ENCODE measurements at regions not wholly inside any gene's neighbourhood (a gene's known extent, or its start where the extent isn't known, plus 50 kb on each side); places are given as distances from the start of the nearest gene placed in this dataset.

DNA sequence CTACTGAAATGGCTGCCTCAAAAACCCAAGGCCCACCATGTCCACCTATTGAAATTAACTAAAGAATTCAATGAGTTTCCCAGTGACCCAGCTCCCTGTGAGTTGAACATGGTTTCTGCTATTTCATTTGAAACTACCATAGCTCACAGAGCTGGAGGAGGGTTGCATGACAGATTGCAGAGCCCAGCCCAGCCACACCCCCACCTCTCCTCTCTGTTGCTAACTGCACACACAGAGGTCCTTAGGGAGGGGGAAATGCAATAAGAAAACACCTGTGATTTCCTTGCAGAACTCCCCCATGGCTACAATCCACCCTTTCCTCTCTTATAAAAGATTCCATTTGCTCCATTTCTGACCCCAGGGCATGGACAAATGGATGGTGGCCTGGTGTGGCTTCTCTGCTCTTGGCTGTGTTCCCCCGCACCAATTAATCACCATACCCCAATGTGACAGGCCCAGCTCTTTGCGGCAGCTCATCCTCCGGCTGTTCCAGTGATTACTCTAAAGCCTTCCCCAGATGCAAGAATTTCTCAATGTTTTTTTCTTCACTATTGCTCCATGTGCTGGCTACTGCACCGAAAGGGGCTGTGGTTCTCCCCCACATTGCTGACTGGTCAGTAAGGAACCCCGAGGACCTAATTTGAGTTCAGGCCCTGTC, 208.4 kb upstream of the KBTBD8 start:
- no peaks in the 10 kb centered on the region for H3K36me3 ChIP-seq
- no peak overlapping the region for H3K4me2 ChIP-seq
- H3K4me3 ChIP-seq, result no peak overlapping the region
- H3K27ac Mint-ChIP-seq, result no peak overlapping the region
- TF ChIP-seq EZH2phosphoT487 (IDR thresholded peaks at IDR 0.05), result no peak
- no peak for TF ChIP-seq EZH2 (IDR thresholded peaks at IDR 0.05)
- TF ChIP-seq, protein P1, sequence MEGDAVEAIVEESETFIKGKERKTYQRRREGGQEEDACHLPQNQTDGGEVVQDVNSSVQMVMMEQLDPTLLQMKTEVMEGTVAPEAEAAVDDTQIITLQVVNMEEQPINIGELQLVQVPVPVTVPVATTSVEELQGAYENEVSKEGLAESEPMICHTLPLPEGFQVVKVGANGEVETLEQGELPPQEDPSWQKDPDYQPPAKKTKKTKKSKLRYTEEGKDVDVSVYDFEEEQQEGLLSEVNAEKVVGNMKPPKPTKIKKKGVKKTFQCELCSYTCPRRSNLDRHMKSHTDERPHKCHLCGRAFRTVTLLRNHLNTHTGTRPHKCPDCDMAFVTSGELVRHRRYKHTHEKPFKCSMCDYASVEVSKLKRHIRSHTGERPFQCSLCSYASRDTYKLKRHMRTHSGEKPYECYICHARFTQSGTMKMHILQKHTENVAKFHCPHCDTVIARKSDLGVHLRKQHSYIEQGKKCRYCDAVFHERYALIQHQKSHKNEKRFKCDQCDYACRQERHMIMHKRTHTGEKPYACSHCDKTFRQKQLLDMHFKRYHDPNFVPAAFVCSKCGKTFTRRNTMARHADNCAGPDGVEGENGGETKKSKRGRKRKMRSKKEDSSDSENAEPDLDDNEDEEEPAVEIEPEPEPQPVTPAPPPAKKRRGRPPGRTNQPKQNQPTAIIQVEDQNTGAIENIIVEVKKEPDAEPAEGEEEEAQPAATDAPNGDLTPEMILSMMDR (IDR thresholded peaks at IDR 0.05), result no peak
- no peaks in the 10 kb centered on the region for H3K36me3 Mint-ChIP-seq
- H3K27ac ChIP-seq, result no peak overlapping the region
- no peak overlapping the region for H3K9ac ChIP-seq
- peaks cover 5% of the 10 kb centered on the region for H3K4me1 ChIP-seq
- H3K4me1 Mint-ChIP-seq, result peaks cover 13% of the 10 kb centered on the region
- peak overlapping the region; percentile 44 for H2AFZ ChIP-seq (replicated peaks)
- H4K20me1 ChIP-seq (ENCODE audit: low read depth), result no peaks in the 10 kb centered on the region
- H3F3A ChIP-seq (ENCODE audit: low read depth), result peaks cover 1% of the 10 kb centered on the region
- no peaks in the 10 kb centered on the region for H3K9me3 Mint-ChIP-seq
- DNase-seq (ENCODE audit: low spot score), result no peak
- H3K79me2 ChIP-seq (ENCODE audit: low read depth), result no peaks in the 10 kb centered on the region
- H3K27me3 ChIP-seq, result no peaks in the 10 kb centered on the region
- no peak overlapping the region for H3K4me3 Mint-ChIP-seq
- no peaks in the 10 kb centered on the region for H3K27me3 Mint-ChIP-seq (ENCODE audit: insufficient read depth, low read depth)
- H3K9me3 ChIP-seq (ENCODE audit: low read depth), result no peaks in the 10 kb centered on the region

DNA sequence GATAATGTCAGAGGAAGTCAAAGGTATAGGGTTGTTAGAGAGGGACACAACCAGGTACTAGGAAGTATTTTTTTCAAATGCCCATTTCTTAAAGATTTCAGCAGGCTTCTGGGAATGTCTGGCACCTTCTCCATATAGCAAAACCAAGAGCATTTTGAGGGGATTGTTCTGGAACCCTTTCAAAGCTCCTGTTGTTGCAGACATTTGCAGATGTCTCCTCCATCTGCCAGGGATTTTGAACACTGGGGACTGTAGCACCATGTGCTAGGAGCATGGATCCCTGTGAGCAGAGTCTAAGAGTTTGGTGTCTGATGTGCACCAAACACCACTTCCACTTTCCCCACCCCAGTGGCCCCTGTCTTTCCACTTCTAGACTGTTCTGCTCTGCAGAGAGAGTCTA, 206.0 kb upstream of the KBTBD8 start:
- Mint-ChIP-seq H3K27ac (no peak overlapping the region), H3K4me3 (no peak overlapping the region), H3K4me1 (peaks cover 15% of the 10 kb centered on the region), H3K36me3 (no peaks in the 10 kb centered on the region), H3K9me3 (peaks cover 7% of the 10 kb centered on the region), H3K27me3 (ENCODE audit: insufficient read depth, low read depth) (no peaks in the 10 kb centered on the region)
- Histone ChIP-seq H3K9me3 (ENCODE audit: low read depth) (no peaks in the 10 kb centered on the region), H3K4me2 (no peak overlapping the region), H3F3A (ENCODE audit: low read depth) (peaks cover 24% of the 10 kb centered on the region), H4K20me1 (ENCODE audit: low read depth) (no peaks in the 10 kb centered on the region), H2AFZ (replicated peaks) (no peak overlapping the region), H3K4me3 (no peak overlapping the region), H3K27ac (no peak overlapping the region), H3K4me1 (no peaks in the 10 kb centered on the region), H3K27me3 (no peaks in the 10 kb centered on the region), H3K9ac (no peak overlapping the region), H3K79me2 (ENCODE audit: low read depth) (no peaks in the 10 kb centered on the region), H3K36me3 (no peaks in the 10 kb centered on the region)
- DNase-seq (ENCODE audit: low spot score), result no peak
- TF ChIP-seq EZH2 (IDR thresholded peaks at IDR 0.05) (no peak), EZH2phosphoT487 (IDR thresholded peaks at IDR 0.05) (no peak)
- TF ChIP-seq, protein P1 (IDR thresholded peaks at IDR 0.05), result no peak

DNA sequence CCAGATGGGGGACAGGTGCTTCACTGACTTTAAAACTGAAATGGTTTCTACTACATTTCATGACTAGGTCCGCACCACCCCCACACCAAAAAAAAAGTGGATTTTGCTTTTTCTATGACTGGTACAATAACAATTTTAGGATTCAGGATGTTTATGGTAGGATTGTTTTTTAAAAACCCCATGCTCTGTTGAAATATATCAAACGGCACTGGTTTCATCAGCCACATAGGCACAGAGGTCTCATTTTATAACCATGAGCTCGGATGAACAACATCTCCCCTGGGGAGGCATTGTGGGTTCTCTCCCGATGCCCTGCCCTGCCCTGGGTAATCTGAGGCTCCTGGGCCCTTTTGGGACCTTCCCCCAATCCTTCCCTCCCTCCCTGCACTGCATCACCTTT, 202.7 kb upstream of the KBTBD8 start:
- Histone ChIP-seq H3K9me3 (ENCODE audit: low read depth) (no peaks in the 10 kb centered on the region), H3K79me2 (ENCODE audit: low read depth) (no peaks in the 10 kb centered on the region), H3K4me1 (peaks cover 10% of the 10 kb centered on the region), H3K36me3 (no peaks in the 10 kb centered on the region), H3K4me3 (no peak overlapping the region), H4K20me1 (ENCODE audit: low read depth) (no peaks in the 10 kb centered on the region), H3K27ac (no peak overlapping the region), H3K9ac (no peak overlapping the region), H3K4me2 (no peak overlapping the region), H3F3A (ENCODE audit: low read depth) (peaks cover 37% of the 10 kb centered on the region), H3K27me3 (no peaks in the 10 kb centered on the region), H2AFZ (replicated peaks) (no peak overlapping the region)
- DNase-seq (ENCODE audit: low spot score), result no peak
- Mint-ChIP-seq H3K4me3 (no peak overlapping the region), H3K27me3 (ENCODE audit: insufficient read depth, low read depth) (peaks cover 2% of the 10 kb centered on the region), H3K4me1 (peaks cover 17% of the 10 kb centered on the region), H3K9me3 (peaks cover 13% of the 10 kb centered on the region), H3K27ac (no peak overlapping the region), H3K36me3 (no peaks in the 10 kb centered on the region)
- TF ChIP-seq, protein P1 (IDR thresholded peaks at IDR 0.05), result no peak
- TF ChIP-seq EZH2 (IDR thresholded peaks at IDR 0.05), result no peak
- no peak for TF ChIP-seq EZH2phosphoT487 (IDR thresholded peaks at IDR 0.05)

Measured in neural progenitor cell (in vitro differentiated cells).